ENCODE measurements at regions not wholly inside any gene's neighbourhood (a gene's known extent, or its start where the extent isn't known, plus 50 kb on each side); places are given as distances from the start of the nearest gene placed in this dataset.

DNA sequence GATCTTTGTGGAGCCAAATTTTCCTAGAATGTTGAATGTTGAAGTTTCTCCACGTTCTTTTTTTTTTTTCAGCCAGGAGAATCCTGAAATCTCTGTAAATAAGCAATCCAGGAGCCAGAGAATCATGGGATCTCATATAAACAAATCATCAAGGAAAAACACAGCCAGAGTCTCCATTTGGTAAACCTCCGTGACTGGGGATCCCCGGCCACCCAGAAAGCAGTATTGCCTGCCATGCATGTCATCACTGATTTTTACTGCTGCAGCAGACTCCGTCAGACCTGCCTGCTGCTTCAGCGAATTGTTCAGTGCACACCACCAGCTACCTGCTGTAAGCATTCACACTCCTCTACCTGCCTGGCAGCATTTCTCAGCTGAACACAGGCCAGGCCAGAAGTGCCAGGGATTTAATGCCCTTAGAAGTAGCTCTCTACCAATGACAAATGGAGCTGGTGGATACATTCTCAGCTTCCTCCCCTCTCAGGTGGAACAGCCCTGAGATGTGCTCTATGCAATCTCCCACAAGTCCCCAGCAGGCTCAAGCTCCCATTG is 158.6 kb downstream of the CYLD start:
- no peaks in the 10 kb centered on the region for H4K20me1 ChIP-seq (ENCODE audit: insufficient read depth, poor library complexity, severe bottlenecking)
- WGBS (ENCODE audit: low lambda C conversion rate, missing lambda C conversion rate) = 51% methylated on average over 5 of the region's 5 CpGs
- H3K79me2 ChIP-seq = no peaks in the 10 kb centered on the region
- TF ChIP-seq CTCF (IDR thresholded peaks at IDR 0.05; ENCODE audit: poor library complexity) (no peak), EZH2 (IDR thresholded peaks at IDR 0.05; ENCODE audit: borderline replicate concordance) (no peak)
- no peak overlapping the region for H3K4me2 ChIP-seq
- no peak overlapping the region for H3K27ac ChIP-seq
- H3K9me2 ChIP-seq (replicated peaks; ENCODE audit: insufficient read depth) = no peaks in the 10 kb centered on the region
- no peak for DNase-seq (ENCODE audit: low spot score)
- H3K36me3 ChIP-seq (replicated peaks; ENCODE audit: insufficient read depth, low read depth) = no peaks in the 10 kb centered on the region
- no peak overlapping the region for H3K4me3 ChIP-seq
- H3K27me3 ChIP-seq = no peaks in the 10 kb centered on the region
- H3K4me1 ChIP-seq (ENCODE audit: insufficient read depth) = no peaks in the 10 kb centered on the region
- no peak overlapping the region for H2AFZ ChIP-seq
- H3K9me3 ChIP-seq (ENCODE audit: low read depth) = peaks cover 5% of the 10 kb centered on the region

DNA sequence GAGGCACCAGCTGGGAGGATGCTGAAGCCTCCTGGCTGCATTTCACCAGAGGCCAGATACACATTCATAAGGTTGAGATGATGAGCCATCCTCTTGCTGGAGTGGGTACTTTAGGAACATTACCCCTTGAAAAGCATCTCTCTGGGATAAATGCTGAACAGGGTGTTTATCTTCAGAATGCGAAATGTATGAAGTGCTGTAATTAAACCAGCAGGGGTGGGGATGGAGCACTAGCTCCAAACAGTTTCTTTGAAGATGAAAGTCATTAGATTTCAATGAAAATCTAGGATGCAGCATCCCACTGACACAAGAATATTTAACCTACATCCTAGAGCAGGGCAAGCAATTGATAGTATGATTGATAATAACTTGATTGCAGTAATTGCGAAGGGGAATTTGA is 158.1 kb downstream of the CYLD start:
- Histone ChIP-seq H3K79me2 (no peaks in the 10 kb centered on the region), H3K4me2 (no peak overlapping the region), H3K27me3 (no peaks in the 10 kb centered on the region), H3K4me1 (ENCODE audit: insufficient read depth) (no peaks in the 10 kb centered on the region), H3K4me3 (no peak overlapping the region), H3K27ac (no peak overlapping the region), H4K20me1 (ENCODE audit: insufficient read depth, poor library complexity, severe bottlenecking) (no peaks in the 10 kb centered on the region), H3K9me3 (ENCODE audit: low read depth) (peaks cover 5% of the 10 kb centered on the region), H3K9me2 (replicated peaks; ENCODE audit: insufficient read depth) (no peaks in the 10 kb centered on the region), H3K36me3 (replicated peaks; ENCODE audit: insufficient read depth, low read depth) (no peaks in the 10 kb centered on the region), H2AFZ (no peak overlapping the region)
- DNase-seq (ENCODE audit: low spot score) = no peak
- 92% methylated on average over 2 of the region's 2 CpGs for WGBS (ENCODE audit: low lambda C conversion rate, missing lambda C conversion rate)
- no peak for TF ChIP-seq EZH2phosphoT487 (IDR thresholded peaks at IDR 0.05; ENCODE audit: low read depth, severe bottlenecking, unreplicated experiment)
- TF ChIP-seq EZH2 (IDR thresholded peaks at IDR 0.05; ENCODE audit: borderline replicate concordance) = no peak
- no peak for TF ChIP-seq CTCF (IDR thresholded peaks at IDR 0.05; ENCODE audit: poor library complexity)

DNA sequence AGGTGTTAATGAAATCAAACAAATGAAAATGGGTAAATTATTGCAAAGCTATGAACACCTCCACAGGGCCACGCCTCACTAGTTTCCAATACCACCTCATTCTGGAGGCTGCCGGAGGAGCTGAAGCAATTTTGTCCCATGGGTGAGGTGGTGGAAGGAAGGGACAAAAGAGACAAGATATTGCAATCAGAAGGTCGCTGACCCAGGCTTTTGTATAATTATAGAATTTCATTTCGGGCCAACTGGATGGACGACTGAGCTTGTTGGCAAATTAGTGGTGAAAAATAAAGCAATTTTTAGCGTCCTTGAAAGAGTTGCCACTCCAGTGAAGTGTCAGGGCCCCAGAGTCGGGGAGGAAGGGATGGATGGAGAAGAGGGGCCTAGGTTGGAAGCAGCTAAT is 147.9 kb downstream of the CYLD start:
- no peaks in the 10 kb centered on the region for H3K27me3 ChIP-seq
- no peak overlapping the region for H3K4me3 ChIP-seq
- H3K9me3 ChIP-seq (ENCODE audit: low read depth) = no peaks in the 10 kb centered on the region
- H3K27ac ChIP-seq = no peak overlapping the region
- TF ChIP-seq EZH2 (IDR thresholded peaks at IDR 0.05; ENCODE audit: borderline replicate concordance) = no peak
- TF ChIP-seq CTCF (IDR thresholded peaks at IDR 0.05; ENCODE audit: poor library complexity) = no peak
- no peak for TF ChIP-seq EZH2phosphoT487 (IDR thresholded peaks at IDR 0.05; ENCODE audit: low read depth, severe bottlenecking, unreplicated experiment)
- H2AFZ ChIP-seq = no peak overlapping the region
- H3K4me1 ChIP-seq (ENCODE audit: insufficient read depth) = no peaks in the 10 kb centered on the region
- DNase-seq (ENCODE audit: low spot score) = no peak
- H3K79me2 ChIP-seq = no peaks in the 10 kb centered on the region
- H3K36me3 ChIP-seq (replicated peaks; ENCODE audit: insufficient read depth, low read depth) = no peaks in the 10 kb centered on the region
- H4K20me1 ChIP-seq (ENCODE audit: insufficient read depth, poor library complexity, severe bottlenecking) = no peaks in the 10 kb centered on the region
- WGBS (ENCODE audit: low lambda C conversion rate, missing lambda C conversion rate) = 89% methylated on average over 7 of the region's 7 CpGs
- H3K9me2 ChIP-seq (replicated peaks; ENCODE audit: insufficient read depth) = no peaks in the 10 kb centered on the region
- H3K4me2 ChIP-seq = no peak overlapping the region

DNA sequence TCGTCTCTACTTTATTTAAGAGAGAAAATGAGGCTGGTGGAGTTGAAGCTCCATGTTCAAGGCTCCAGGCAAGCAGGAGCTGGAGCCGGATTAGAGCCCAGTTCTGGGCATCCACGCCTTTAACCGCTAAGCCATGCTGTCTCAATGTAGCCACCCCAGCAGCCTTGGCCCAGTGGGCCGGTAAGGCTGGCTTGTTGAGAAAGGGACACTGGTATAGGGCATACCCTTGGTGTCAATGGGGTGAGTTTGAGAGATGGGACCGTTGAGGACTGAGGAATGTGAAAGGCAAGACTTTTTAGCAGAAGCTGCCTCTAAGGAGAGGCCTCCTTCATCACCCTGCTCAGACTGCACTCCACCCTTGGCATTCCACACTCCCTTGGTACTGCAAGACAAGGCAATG is 147.4 kb downstream of the CYLD start:
- H3K4me2 ChIP-seq = no peak overlapping the region
- no peaks in the 10 kb centered on the region for H3K27me3 ChIP-seq
- WGBS (ENCODE audit: low lambda C conversion rate, missing lambda C conversion rate) = 93% methylated on average over 6 of the region's 6 CpGs
- no peak overlapping the region for H2AFZ ChIP-seq
- no peak overlapping the region for H3K4me3 ChIP-seq
- no peaks in the 10 kb centered on the region for H3K36me3 ChIP-seq (replicated peaks; ENCODE audit: insufficient read depth, low read depth)
- no peak for DNase-seq (ENCODE audit: low spot score)
- TF ChIP-seq CTCF (IDR thresholded peaks at IDR 0.05; ENCODE audit: poor library complexity) (no peak), EZH2 (IDR thresholded peaks at IDR 0.05; ENCODE audit: borderline replicate concordance) (no peak), EZH2phosphoT487 (IDR thresholded peaks at IDR 0.05; ENCODE audit: low read depth, severe bottlenecking, unreplicated experiment) (no peak)
- no peaks in the 10 kb centered on the region for H3K79me2 ChIP-seq
- no peak overlapping the region for H3K27ac ChIP-seq
- no peaks in the 10 kb centered on the region for H3K9me3 ChIP-seq (ENCODE audit: low read depth)
- H3K4me1 ChIP-seq (ENCODE audit: insufficient read depth) = no peaks in the 10 kb centered on the region
- H4K20me1 ChIP-seq (ENCODE audit: insufficient read depth, poor library complexity, severe bottlenecking) = no peaks in the 10 kb centered on the region
- H3K9me2 ChIP-seq (replicated peaks; ENCODE audit: insufficient read depth) = no peaks in the 10 kb centered on the region
